Spleen (tissue), 7 donors: ENCODE measurements at regions not wholly inside any gene's neighbourhood (a gene's known extent, or its start where the extent isn't known, plus 50 kb on each side); places are given as distances from the start of the nearest gene placed in this dataset.

Source experiments
- CTCF ChIP-seq, 11 experiments: fragments of 200-600 bp in 7 of 11; fragments of 450-650 bp in 4 of 11; sonication (generic) in 4 of 11; IDR thresholded peaks in 8 of 11; conservative IDR thresholded peaks in 3 of 11; 1 replicate in 7 of 11; 2 replicates in 4 of 11; pipeline versions ENCODE4 v1.4.0 to v1.8.0; 2016 to 2021; ENCODE audit warnings: antibody characterized with exemption in 11 of 11, inconsistent platforms in 4 of 11, mild to moderate bottlenecking in 1 of 11
- POLR2A ChIP-seq, 3 donors: fragments of 450-650 bp; IDR thresholded peaks; one replicate each; pipeline ENCODE4 v1.5.1; 2017; ENCODE audit warnings: antibody characterized with exemption in 3 of 3, mild to moderate bottlenecking in 1 of 3
- POLR2AphosphoS5 ChIP-seq, 3 donors: sonication (generic); formaldehyde crosslinking; IDR thresholded peaks; one replicate each; pipeline ENCODE4 v1.5.1; 2017; ENCODE audit warnings: antibody characterized with exemption in 3 of 3
- donor health status: DM: no; HTN: no; CAD: no; lungs with moderate emphysema.
- donor health status: DM: no; HTN: no; CAD: no.
- donor health status: DM: no; HTN: no; CAD: no.

GRCh38 chr1:238592621-238593020 lies 701.9 kb upstream of the ZP4 start:
- TF ChIP-seq POLR2AphosphoS5 (IDR thresholded peaks at IDR 0.05) (no peak), CTCF (IDR thresholded peaks at IDR 0.05 in 8 of 11, conservative IDR thresholded peaks at IDR 0.05 in 3 of 11) (no peak), POLR2A (IDR thresholded peaks at IDR 0.05) (no peak)
